ENCODE measurements at regions not wholly inside any gene's neighbourhood (a gene's known extent, or its start where the extent isn't known, plus 50 kb on each side); places are given as distances from the start of the nearest gene placed in this dataset.

DNA sequence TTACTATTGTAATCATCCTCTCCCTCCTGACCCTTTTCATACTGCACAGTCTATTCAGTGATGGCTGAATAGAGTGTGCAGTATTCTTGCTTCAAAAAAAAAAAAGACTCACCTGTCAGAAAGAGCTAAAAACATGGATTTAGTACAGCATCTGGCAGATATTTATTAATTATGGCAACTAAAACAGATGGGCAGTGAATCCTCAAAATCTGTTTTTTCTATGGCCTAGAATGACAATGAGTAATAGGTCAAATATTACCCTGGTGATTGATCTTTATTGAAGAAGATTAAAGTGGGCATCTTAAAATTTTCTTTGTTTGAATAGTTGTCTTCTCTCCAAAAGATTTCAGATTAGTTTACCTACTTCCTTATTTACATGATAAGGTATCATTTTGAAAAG is 543.6 kb downstream of the FOXG1 start:
- no peak for DNase-seq

DNA sequence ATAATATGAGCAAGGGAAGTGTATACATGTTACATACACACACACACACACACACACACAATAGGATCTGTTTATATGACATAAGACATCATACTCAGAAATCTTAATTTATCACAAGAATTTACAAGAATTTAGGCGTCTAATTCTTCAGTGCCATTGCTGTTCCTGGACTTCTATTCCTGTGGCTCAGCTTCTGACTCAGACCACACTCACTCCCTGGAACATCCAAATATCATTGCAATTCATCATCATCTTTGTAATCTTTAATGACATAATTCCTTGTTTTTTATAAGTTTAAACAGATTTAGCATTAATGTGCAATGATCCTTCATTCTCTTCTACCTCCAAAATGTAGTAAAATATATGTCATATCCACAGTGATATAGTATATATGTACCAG is 544.2 kb downstream of the FOXG1 start:
- DNase-seq, result no peak

GRCh38 chr14:29311983-29312382 is 545.4 kb downstream of the FOXG1 start:
- no peak for DNase-seq

GRCh38 chr14:29316936-29317335 is 550.3 kb downstream of the FOXG1 start:
- DNase-seq, result no peak

DNA sequence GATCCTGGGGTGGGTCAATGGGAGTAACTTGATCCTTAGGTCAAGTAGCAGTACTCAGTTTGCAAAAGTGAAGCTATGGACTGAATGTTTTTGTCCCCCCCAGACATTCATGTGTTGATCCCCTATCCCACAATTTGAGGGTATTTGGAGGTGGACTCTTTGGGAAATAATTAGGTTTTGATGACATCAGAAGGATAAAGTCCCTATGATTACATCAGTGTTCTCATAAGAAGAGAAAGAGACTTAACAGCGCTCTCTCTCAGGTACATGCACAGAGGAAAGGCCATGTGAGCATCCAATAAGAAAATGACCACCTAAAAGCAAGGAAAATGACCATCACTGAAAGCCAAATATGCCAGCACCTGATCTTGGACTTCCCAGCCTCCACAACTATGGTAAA is 550.8 kb downstream of the FOXG1 start:
- no peak for DNase-seq

GRCh38 chr14:29320286-29320685 is 553.7 kb downstream of the FOXG1 start:
- DNase-seq, result no peak

GRCh38 chr14:29321646-29322045 is 555.1 kb downstream of the FOXG1 start:
- no peak for DNase-seq

GRCh38 chr14:29339494-29340172 is 573.0 kb downstream of the FOXG1 start:
- DNase-seq, result no peak

DNA sequence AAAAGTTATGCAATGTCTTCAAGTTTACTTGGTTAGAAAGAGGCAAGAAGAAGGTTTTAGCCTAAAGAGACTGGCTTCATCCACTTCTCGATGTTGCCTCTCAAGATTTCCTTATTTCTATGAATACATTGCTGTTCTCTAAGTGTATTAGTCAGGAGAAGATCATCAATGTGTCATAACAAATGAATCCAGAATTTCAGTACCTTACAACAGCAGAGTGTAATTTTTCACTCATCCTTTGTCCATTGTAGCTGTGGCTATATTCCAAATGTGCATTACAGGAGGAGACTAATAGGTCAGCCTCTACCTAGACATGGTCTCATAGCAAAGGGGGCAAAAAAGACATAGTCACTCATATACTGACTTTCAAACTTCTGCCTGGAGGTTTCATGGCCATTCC is 579.1 kb downstream of the PRKD1 start:
- DNase-seq, result no peak

DNA sequence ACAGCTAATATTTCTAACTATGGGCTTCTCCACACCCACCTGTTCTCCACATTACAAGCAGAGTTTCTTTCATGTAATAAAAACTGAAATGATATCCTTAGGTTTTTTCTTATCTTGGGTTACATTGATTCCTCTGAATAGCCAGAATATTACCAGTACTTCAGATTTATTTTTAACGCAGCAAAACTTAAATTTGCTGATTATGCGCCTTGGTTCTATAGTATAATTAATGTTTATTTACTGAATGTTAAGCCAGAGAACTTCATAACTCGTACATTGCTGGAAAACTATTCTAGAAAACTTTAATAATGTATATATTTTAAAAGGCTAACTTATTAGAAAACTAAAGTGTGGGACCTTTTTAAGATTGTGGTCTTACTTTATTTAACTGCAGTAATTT is 577.2 kb downstream of the PRKD1 start:
- DNase-seq, result no peak

DNA sequence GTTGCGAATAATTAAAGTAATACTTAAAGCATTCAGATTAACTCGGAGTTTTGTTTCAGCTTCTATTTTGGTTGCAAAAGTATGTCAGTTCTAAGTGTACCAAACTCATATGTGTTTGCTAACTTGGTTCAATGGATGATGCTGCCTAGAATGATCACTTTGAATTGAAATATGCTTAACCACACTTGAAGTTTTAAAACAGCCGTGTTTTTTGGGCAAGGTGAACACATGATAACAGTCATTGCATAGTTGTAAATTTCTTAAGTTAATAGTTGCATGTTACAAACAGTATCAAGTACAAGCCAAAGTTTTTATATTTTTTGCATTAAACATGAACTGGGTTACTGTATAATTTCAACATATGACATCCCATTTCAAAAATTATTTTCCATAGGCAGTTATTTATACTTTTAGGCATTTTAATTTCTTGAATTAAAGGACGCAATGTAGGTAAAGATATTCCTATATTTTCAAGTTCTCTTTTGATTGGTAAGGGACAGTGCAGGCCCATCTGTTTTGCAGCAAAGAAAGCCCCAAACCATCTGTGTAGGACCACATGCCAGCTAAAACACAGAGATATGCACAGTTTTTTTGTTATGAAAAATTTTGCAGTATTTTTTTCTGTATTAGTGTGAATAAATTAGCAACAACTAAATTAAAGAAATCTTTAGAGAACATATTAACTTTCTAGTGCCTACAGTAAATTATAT is 575.5 kb downstream of the PRKD1 start:
- DNase-seq, result no peak

DNA sequence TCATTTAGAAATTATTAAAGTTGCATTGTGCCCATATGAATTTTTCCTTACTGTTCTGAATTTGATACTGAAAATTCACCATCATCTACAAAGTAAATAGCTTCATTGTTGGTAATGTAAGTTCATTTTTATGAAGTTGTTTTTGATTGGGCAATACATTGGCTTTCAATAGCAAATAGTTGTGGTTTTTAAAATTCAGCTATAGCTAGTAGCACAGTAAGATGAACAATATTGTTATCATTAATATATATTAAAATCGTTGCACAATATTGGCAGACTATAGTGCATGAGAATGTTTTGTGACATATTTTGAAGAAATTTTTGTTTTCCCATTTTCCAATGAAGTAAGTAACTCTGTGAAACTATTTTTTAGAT is 575.0 kb downstream of the PRKD1 start:
- DNase-seq, result no peak

DNA sequence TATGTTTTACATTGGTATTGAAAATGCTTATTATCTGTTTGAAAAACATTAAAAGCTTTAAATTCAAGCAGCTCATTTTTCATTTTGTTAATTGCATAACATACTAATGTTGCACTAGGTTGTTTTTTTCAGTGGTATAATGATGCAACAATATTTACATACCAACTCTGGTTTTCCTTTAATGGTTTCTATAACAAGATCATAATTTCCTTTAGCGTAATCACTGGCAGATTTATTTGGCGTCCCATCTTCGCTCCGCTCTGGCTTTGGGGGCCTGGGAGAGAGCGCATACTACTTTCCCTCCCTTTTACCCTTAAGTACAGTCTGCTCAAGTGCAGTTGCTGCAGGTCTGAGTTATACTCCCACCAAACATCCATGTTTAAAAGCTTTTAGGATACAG is 574.1 kb downstream of the PRKD1 start:
- DNase-seq, result no peak

DNA sequence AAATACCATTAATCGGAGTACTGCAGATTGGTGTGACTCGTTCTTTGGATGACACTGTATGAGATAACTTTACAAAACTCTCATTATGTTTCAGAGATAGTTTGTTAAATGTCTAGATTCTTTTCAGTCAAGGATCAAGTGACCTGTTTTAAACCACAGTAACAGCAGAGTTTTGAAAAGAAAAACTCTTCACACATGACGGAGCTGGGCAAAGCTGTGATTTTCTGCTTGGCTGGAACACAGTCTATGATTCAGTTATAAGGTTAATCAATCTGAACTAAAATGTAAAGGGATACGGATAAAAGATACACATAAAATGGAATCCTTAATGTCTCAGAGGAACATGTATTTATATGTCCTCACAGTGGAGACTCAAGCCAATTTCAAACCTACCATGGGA is 573.2 kb downstream of the PRKD1 start:
- no peak for DNase-seq

DNA sequence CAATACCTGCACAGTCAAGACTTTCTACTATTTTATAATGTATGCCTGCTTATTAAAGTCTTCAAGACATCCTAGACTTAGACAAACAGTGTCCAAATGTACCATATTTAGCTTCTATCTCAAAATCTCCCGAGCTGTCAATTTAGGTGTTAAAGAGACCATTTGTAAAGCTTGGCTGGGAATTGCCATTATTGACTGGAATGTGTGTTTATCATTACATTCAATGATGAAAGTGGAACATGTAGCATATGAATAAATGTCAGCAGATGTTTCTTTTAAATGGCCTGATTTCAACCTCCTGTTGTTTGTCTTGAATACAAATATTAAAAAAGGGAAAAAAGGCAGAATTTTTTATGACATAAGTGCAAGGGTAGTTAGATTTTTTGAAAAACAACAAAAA is 572.3 kb downstream of the PRKD1 start:
- no peak for DNase-seq

- no peak for DNase-seq
These were observed 571.8 kb downstream of the PRKD1 start for GRCh38 chr14:29355846-29356245.

- no peak for DNase-seq
These were observed 567.0 kb downstream of the PRKD1 start for GRCh38 chr14:29360656-29361055.

- no peak for DNase-seq
These were observed 557.6 kb downstream of the PRKD1 start for GRCh38 chr14:29370024-29370423.

DNA sequence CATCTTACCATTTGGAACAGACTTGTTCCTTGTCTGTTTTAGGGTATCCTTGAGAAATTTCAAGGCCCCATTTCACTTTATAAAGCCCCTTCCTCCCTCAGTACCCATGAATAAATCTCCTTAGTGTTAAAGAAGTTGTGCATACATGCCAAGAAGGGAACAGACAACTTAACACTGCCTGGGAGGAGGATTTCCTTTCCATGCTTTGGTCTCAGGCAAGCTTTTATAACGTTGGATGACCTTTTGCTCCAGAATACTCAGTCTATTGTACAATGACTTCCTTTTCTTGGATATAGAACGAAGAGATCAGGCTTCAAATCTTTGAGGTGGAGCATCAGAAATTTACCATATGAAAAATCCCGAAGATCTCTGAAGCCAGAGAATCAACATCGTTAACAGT is 551.4 kb downstream of the PRKD1 start:
- no peak for DNase-seq

DNA sequence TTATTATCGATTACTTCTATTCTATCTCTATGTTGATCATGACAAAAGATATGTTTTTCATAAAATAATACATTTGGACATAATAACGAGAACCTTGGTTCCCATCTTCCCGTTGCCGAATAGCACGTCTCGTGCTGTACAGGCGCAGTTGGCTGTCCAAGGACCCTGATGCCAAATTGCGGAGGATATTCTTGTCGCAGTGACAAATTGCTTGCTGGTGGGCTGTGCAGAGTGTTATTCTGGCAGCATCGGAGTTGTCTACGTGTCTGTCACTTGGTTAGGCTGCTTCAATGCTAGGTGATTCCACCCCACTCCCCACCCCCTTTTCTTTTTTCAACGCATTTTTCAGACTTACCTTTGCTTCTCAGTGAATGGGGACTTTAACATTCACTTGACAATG is 546.8 kb downstream of the PRKD1 start:
- DNase-seq, result no peak

DNA sequence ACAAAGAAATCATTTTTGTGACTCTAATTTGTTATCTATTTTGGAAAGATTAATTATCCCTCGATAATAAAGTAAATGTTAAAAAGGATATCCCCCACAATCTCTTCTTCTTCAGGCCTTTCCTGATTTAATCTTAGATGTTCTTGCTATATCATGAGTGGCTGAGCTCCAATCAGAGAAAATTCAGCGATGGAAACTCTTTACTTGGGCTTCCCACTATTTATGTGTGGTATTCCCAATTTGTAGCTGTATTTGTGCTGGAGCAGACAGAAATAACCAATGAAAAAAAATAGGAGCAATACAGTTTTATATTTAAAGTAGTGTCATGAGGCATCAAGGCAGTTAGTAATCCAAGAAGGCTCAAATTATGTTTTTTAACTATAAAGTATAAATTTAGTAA is 539.1 kb downstream of the PRKD1 start:
- no peak for DNase-seq

GRCh38 chr14:29390081-29390832 is 537.4 kb downstream of the PRKD1 start:
- no peak for DNase-seq

GRCh38 chr14:29391231-29391630 is 536.4 kb downstream of the PRKD1 start:
- no peak for DNase-seq

DNA sequence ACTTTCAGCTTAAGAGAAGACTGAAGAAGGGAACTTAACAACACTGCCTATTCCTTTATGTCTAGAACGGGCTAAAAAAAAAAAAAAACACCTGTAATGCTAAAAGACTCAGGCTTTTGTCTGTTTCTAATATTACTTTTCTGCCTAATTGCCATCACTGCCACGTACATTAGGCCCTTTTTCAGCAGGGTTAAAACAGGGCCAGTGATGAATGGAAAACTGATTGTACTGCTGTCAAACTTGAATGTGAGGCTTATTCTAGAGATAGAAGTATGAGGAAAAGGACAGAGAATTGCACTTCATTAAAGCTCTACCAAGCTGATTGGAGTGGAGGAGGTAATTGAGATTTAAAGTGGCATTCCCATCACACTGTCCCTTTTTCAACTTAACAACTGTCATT is 535.8 kb downstream of the PRKD1 start:
- DNase-seq, result no peak
